ENCODE measurements at regions not wholly inside any gene's neighbourhood (a gene's known extent, or its start where the extent isn't known, plus 50 kb on each side); places are given as distances from the start of the nearest gene placed in this dataset.

- DNase-seq (ENCODE audit: low read depth), result no peak
- Histone ChIP-seq H3K4me3 (ENCODE audit: low read depth, low read length) (no peak overlapping the region), H3K36me3 (ENCODE audit: control insufficient read depth, insufficient read depth, low read length) (no peaks in the 10 kb centered on the region), H3K27me3 (ENCODE audit: control insufficient read depth, insufficient read depth, low read length) (no peaks in the 10 kb centered on the region)
- no peak for TF ChIP-seq CTCF (IDR thresholded peaks at IDR 0.05; ENCODE audit: insufficient read depth, low read length, poor library complexity, severe bottlenecking)
Measured at GRCh38 chr5:10921160-10921559, 160.1 kb upstream of the DAP start.

- Histone ChIP-seq H3K4me3 (ENCODE audit: low read depth, low read length) (no peak overlapping the region), H3K36me3 (ENCODE audit: control insufficient read depth, insufficient read depth, low read length) (no peaks in the 10 kb centered on the region), H3K27me3 (ENCODE audit: control insufficient read depth, insufficient read depth, low read length) (no peaks in the 10 kb centered on the region)
- no peak for TF ChIP-seq CTCF (IDR thresholded peaks at IDR 0.05; ENCODE audit: insufficient read depth, low read length, poor library complexity, severe bottlenecking)
- no peak for DNase-seq (ENCODE audit: low read depth)
Measured at GRCh38 chr5:10920400-10920799, 159.4 kb upstream of the DAP start.

- DNase-seq (ENCODE audit: low read depth), result no peak
- Histone ChIP-seq H3K4me3 (ENCODE audit: low read depth, low read length) (no peak overlapping the region), H3K27me3 (ENCODE audit: control insufficient read depth, insufficient read depth, low read length) (no peaks in the 10 kb centered on the region), H3K36me3 (ENCODE audit: control insufficient read depth, insufficient read depth, low read length) (no peaks in the 10 kb centered on the region)
- no peak for TF ChIP-seq CTCF (IDR thresholded peaks at IDR 0.05; ENCODE audit: insufficient read depth, low read length, poor library complexity, severe bottlenecking)
Measured at GRCh38 chr5:10914741-10915480, 153.9 kb upstream of the DAP start.

GRCh38 chr5:10913841-10914240, 152.8 kb upstream of the DAP start:
- TF ChIP-seq CTCF (IDR thresholded peaks at IDR 0.05; ENCODE audit: insufficient read depth, low read length, poor library complexity, severe bottlenecking), result no peak
- no peak overlapping the region for H3K4me3 ChIP-seq (ENCODE audit: low read depth, low read length)
- H3K36me3 ChIP-seq (ENCODE audit: control insufficient read depth, insufficient read depth, low read length), result no peaks in the 10 kb centered on the region
- no peaks in the 10 kb centered on the region for H3K27me3 ChIP-seq (ENCODE audit: control insufficient read depth, insufficient read depth, low read length)
- DNase-seq (ENCODE audit: low read depth), result peak; percentile 76

- no peak overlapping the region for H3K4me3 ChIP-seq (ENCODE audit: low read depth, low read length)
- DNase-seq (ENCODE audit: low read depth), result no peak
- no peaks in the 10 kb centered on the region for H3K27me3 ChIP-seq (ENCODE audit: control insufficient read depth, insufficient read depth, low read length)
- H3K36me3 ChIP-seq (ENCODE audit: control insufficient read depth, insufficient read depth, low read length), result no peaks in the 10 kb centered on the region
- no peak for TF ChIP-seq CTCF (IDR thresholded peaks at IDR 0.05; ENCODE audit: insufficient read depth, low read length, poor library complexity, severe bottlenecking)
Measured at GRCh38 chr5:10913181-10913810, 152.3 kb upstream of the DAP start.

All from kidney epithelial cell (primary cell).